H1 (cell line): ENCODE measurements at regions not wholly inside any gene's neighbourhood (a gene's known extent, or its start where the extent isn't known, plus 50 kb on each side); places are given as distances from the start of the nearest gene placed in this dataset.

Experiments
- CTCF ChIA-PET: fragments of 300-600 bp; sonication (Branson Sonifier 250); formaldehyde crosslinking; loops from one replicate; lab custom pipeline; 2021; ENCODE audit not compliant: partially characterized antibody; lab: Charles Lee
- POLR2A ChIA-PET: fragments of 300-600 bp; sonication (Branson Sonifier 250); formaldehyde crosslinking; loops from one replicate; lab custom pipeline; 2021; ENCODE audit warnings: inconsistent platforms; ENCODE audit not compliant: partially characterized antibody; lab: Charles Lee
- DNase-seq, 2 experiments: peaks; one replicate each; pipeline versions ENCODE4 v3.0.0 to v3.0.0-alpha.2; 2010 to 2022; ENCODE audit warnings: low spot score in 2 of 2, low read depth in 1 of 2, mixed read lengths in 1 of 2
- FAIRE-seq: peaks from 2 replicates; lab custom pipeline; 2011; peaks lifted over from hg19 to GRCh38; lab: Jason Lieb, UNC
- H2AFZ ChIP-seq: 2 replicates; pipeline ENCODE4 v1.8.1; 2012; ENCODE audit warnings: low read length, inconsistent platforms
- H2AK5ac ChIP-seq: 2 replicates; pipeline ENCODE4 v1.6.1; 2013; ENCODE audit warnings: low read depth, low read length
- H2BK120ac ChIP-seq: replicated peaks from 2 replicates; pipeline ENCODE3; 2013; ENCODE audit warnings: low read depth, low read length, inconsistent platforms
- H2BK12ac ChIP-seq: 2 replicates; pipeline ENCODE4 v1.6.1; 2013; ENCODE audit warnings: low read depth, low read length
- H2BK15ac ChIP-seq: 2 replicates; pipeline ENCODE4 v1.6.1; 2013; ENCODE audit warnings: low read length
- H2BK20ac ChIP-seq: 2 replicates; pipeline ENCODE4 v1.6.1; 2013; ENCODE audit warnings: low read length
- H2BK5ac ChIP-seq: 2 replicates; pipeline ENCODE4 v1.6.1; 2013; ENCODE audit warnings: low read depth, low read length
- H3K14ac ChIP-seq: 2 replicates; pipeline ENCODE4 v1.6.1; 2013; ENCODE audit warnings: inconsistent platforms; ENCODE audit not compliant: insufficient read length
- H3K18ac ChIP-seq: 2 replicates; pipeline ENCODE4 v1.6.1; 2013; ENCODE audit warnings: low read length; ENCODE audit errors: extremely low read depth
- H3K23ac ChIP-seq: 2 replicates; pipeline ENCODE4 v1.6.1; 2013; ENCODE audit warnings: inconsistent platforms; ENCODE audit not compliant: insufficient read length
- H3K23me2 ChIP-seq: 2 replicates; pipeline ENCODE4 v1.6.1; 2013; ENCODE audit warnings: low read depth, low read length
- H3K27ac ChIP-seq: 2 replicates; pipeline ENCODE4 v1.6.1; 2011; ENCODE audit warnings: low read depth, low read length, inconsistent platforms
- H3K27me3 ChIP-seq, 4 experiments: replicated peaks in 1 of 4; 1 replicate in 1 of 4; 2 replicates in 3 of 4; pipeline versions ENCODE4 v1.6.1 to v1.8.1; 2011 to 2013; ENCODE audit warnings: low read length in 3 of 4, mild to moderate bottlenecking in 3 of 4, inconsistent platforms in 2 of 4, mixed read lengths in 2 of 4, moderate library complexity in 1 of 4; ENCODE audit not compliant: control insufficient read depth in 3 of 4, insufficient read depth in 3 of 4; ENCODE audit errors: extremely low read depth in 1 of 4
- H3K36me3 ChIP-seq, 4 experiments: 2 replicates each; pipeline versions ENCODE4 v1.6.1 to v1.8.1; 2011 to 2013; ENCODE audit warnings: mild to moderate bottlenecking in 4 of 4, low read length in 3 of 4, moderate library complexity in 2 of 4, control low read depth in 1 of 4, inconsistent platforms in 1 of 4; ENCODE audit not compliant: insufficient read depth in 4 of 4, control insufficient read depth in 2 of 4
- H3K4ac ChIP-seq: replicated peaks from 2 replicates; pipeline ENCODE3; 2013; ENCODE audit warnings: low read length, low read depth, mixed read lengths, inconsistent platforms; ENCODE audit not compliant: insufficient read length
- H3K4me1 ChIP-seq, 4 experiments: replicated peaks in 1 of 4; 1 replicate in 1 of 4; 2 replicates in 3 of 4; pipeline versions ENCODE4 v1.6.1 to v1.8.1; 2011 to 2013; ENCODE audit warnings: low read length in 3 of 4, inconsistent platforms in 2 of 4, mixed read lengths in 1 of 4; ENCODE audit not compliant: insufficient read depth in 4 of 4, control insufficient read depth in 3 of 4
- H3K4me2 ChIP-seq, 2 experiments: 2 replicates each; pipeline versions ENCODE4 v1.6.1 to v1.8.1; 2011 to 2013; ENCODE audit warnings: low read depth in 2 of 2, low read length in 2 of 2, control low read depth in 1 of 2, inconsistent platforms in 1 of 2, mild to moderate bottlenecking in 1 of 2; ENCODE audit not compliant: insufficient read depth in 1 of 2
- H3K4me3 ChIP-seq, 4 experiments: fragments of 200-600, 300-600 bp in 1 of 4; sonication (generic), shearing (Covaris generic), sonication (Bioruptor Twin) in 1 of 4; 2 replicates each; pipeline versions ENCODE4 v1.5.1 to v1.8.1; 2011 to 2016; ENCODE audit warnings: low read length in 4 of 4, low read depth in 3 of 4, control low read depth in 2 of 4, inconsistent platforms in 2 of 4, mild to moderate bottlenecking in 2 of 4, mixed read lengths in 1 of 4, moderate library complexity in 1 of 4; ENCODE audit not compliant: insufficient read depth in 2 of 4; ENCODE audit errors: extremely low read depth in 1 of 4
- H3K56ac ChIP-seq: replicated peaks from 2 replicates; pipeline ENCODE3; 2013; ENCODE audit warnings: low read depth, mild to moderate bottlenecking, mixed read lengths, low read length, inconsistent platforms; ENCODE audit not compliant: insufficient read length
- H3K79me1 ChIP-seq: 2 replicates; pipeline ENCODE4 v1.6.1; 2013; ENCODE audit warnings: low read depth, low read length, control low read depth
- H3K79me2 ChIP-seq, 2 experiments: 2 replicates each; pipeline versions ENCODE4 v1.6.1 to v1.8.1; 2012 to 2013; ENCODE audit warnings: low read length in 2 of 2, mild to moderate bottlenecking in 2 of 2, inconsistent platforms in 1 of 2; ENCODE audit not compliant: insufficient read depth in 2 of 2, control insufficient read depth in 1 of 2
- H3K9ac ChIP-seq, 4 experiments: replicated peaks in 1 of 4; 1 replicate in 1 of 4; 2 replicates in 3 of 4; pipeline versions ENCODE4 v1.6.1 to v1.8.1; 2011 to 2013; ENCODE audit warnings: low read depth in 3 of 4, low read length in 3 of 4, control low read depth in 2 of 4, mild to moderate bottlenecking in 2 of 4, moderate library complexity in 2 of 4, inconsistent platforms in 1 of 4; ENCODE audit errors: extremely low read depth in 1 of 4
- H3K9me3 ChIP-seq, 2 experiments: 2 replicates each; pipeline versions ENCODE4 v1.6.1 to v1.8.1; 2012 to 2013; ENCODE audit warnings: mild to moderate bottlenecking in 2 of 2, moderate library complexity in 2 of 2, control low read depth in 1 of 2, inconsistent platforms in 1 of 2, low read depth in 1 of 2, low read length in 1 of 2, mixed read lengths in 1 of 2; ENCODE audit not compliant: insufficient read depth in 2 of 2
- H4K20me1 ChIP-seq, 2 experiments: replicated peaks in 1 of 2; 2 replicates each; pipeline versions ENCODE3 to v1.8.1; 2011 to 2013; ENCODE audit warnings: inconsistent platforms in 2 of 2, low read length in 2 of 2, mild to moderate bottlenecking in 1 of 2; ENCODE audit not compliant: insufficient read depth in 2 of 2, control insufficient read depth in 1 of 2
- H4K5ac ChIP-seq: 2 replicates; pipeline ENCODE4 v1.6.1; 2013; ENCODE audit warnings: low read length, low read depth, mixed read lengths, inconsistent platforms; ENCODE audit not compliant: insufficient read length
- H4K8ac ChIP-seq: 2 replicates; pipeline ENCODE4 v1.8.0; 2013; ENCODE audit warnings: mild to moderate bottlenecking, moderate library complexity, low read length, inconsistent platforms; ENCODE audit not compliant: insufficient read depth; ENCODE audit errors: extremely low read depth
- H4K91ac ChIP-seq: replicated peaks from 2 replicates; pipeline ENCODE3; 2013; ENCODE audit warnings: low read length, mixed read lengths, inconsistent platforms; ENCODE audit not compliant: insufficient read length
- RAD21 ChIP-seq, 2 experiments: IDR thresholded peaks in 1 of 2; conservative IDR thresholded peaks in 1 of 2; 2 replicates each; pipeline ENCODE4 v1.6.1; 2011; ENCODE audit warnings: low read depth in 2 of 2, low read length in 2 of 2, improper control_type of control experiment in 1 of 2, inconsistent platforms in 1 of 2, mild to moderate bottlenecking in 1 of 2, moderate library complexity in 1 of 2
- YY1 ChIP-seq: IDR thresholded peaks from 2 replicates; pipeline ENCODE4 v1.6.1; 2011; ENCODE audit warnings: low read depth, mild to moderate bottlenecking, low read length
- WGBS, 2 experiments: shearing (Covaris generic) in 1 of 2; methylation state at CpG; one replicate each; pipeline versions ENCODE4 v1.1.6 to v1.1.7; 2013 to 2015; ENCODE audit warnings: low lambda C conversion rate in 2 of 2, mixed read lengths in 2 of 2, inconsistent platforms in 1 of 2, low coverage in 1 of 2, missing lambda C conversion rate in 1 of 2; ENCODE audit not compliant: insufficient replicate concordance in 2 of 2, insufficient coverage in 1 of 2, insufficient read length in 1 of 2; ENCODE audit errors: extremely low coverage in 1 of 2, missing lambda C conversion rate in 1 of 2; 5-methylcytosine and 5-hydroxymethylcytosine counted together

DNA sequence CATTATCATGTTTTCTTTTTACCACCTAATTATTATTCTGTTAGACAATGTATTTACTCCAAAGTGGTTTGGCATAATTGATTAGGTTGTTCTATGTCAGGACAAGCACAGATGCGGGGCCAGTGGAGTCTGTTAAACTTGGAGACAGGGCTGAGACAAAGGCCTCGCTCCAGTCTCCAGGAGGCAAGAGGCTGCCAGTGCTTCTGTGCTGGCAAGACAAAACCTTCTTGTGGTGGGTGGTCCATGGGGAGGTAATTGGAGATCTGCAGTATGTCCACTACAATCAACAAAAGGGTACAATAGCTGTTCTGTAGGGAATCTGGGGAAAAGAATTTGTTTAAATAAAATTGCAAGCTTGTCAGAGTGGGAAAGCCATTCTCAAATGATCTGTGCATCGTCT, 677.2 kb upstream of the SLC35B3 start:
- Histone ChIP-seq H2AK5ac (no peak overlapping the region), H3K56ac (no peak overlapping the region), H3K18ac (no peak overlapping the region), H2BK120ac (no peak overlapping the region), H4K20me1 (no peaks in the 10 kb centered on the region), H3K36me3 (no peaks in the 10 kb centered on the region), H3K4me1 (no peaks in the 10 kb centered on the region; a peak in 3 of 7 replicates), H2BK15ac (no peak overlapping the region), H2AFZ (no peak overlapping the region), H4K91ac (no peak overlapping the region), H3K23me2 (no peaks in the 10 kb centered on the region), H3K79me1 (no peaks in the 10 kb centered on the region), H3K27me3 (no peaks in the 10 kb centered on the region), H3K4me3 (no peak overlapping the region), H3K14ac (no peak overlapping the region), H4K5ac (no peak overlapping the region), H2BK20ac (no peak overlapping the region), H3K79me2 (no peaks in the 10 kb centered on the region), H4K8ac (no peak overlapping the region), H3K4me2 (peak overlapping the region in 1 of 2 experiments; percentile 12; a peak in 1 of 4 replicates), H2BK12ac (no peak overlapping the region), H3K23ac (no peak overlapping the region), H3K9ac (no peak overlapping the region), H3K27ac (no peak overlapping the region), H3K4ac (no peak overlapping the region), H2BK5ac (no peak overlapping the region), H3K9me3 (no peaks in the 10 kb centered on the region)
- 66% methylated on average over 3 of the region's 3 CpGs; no CpG with 5 or more reads in 1 of the 2 experiments for WGBS, 2 experiments
- DNase-seq (no peak), FAIRE-seq (no peak)
- ChIA-PET POLR2A (no interaction called here), CTCF (interaction anchor here (0.9 kb wide), 1 partner anchor 13 kb away, joined by 3 read pairs; no protein-coding TSS in a partner anchor)
- TF ChIP-seq YY1, result no peak
- no peak for TF ChIP-seq RAD21 (IDR thresholded peaks at IDR 0.05 in 1 of 2, conservative IDR thresholded peaks at IDR 0.05 in 1 of 2; ENCODE audit: low read depth in 2 of 2, low read length in 2 of 2)
